ENCODE measurements at regions not wholly inside any gene's neighbourhood (a gene's known extent, or its start where the extent isn't known, plus 50 kb on each side); places are given as distances from the start of the nearest gene placed in this dataset.

- no peak for TF ChIP-seq CTCF (conservative IDR thresholded peaks at IDR 0.05; ENCODE audit: low read length)
- DNase-seq (ENCODE audit: low read depth): no peak
- H3K4me3 ChIP-seq (ENCODE audit: low read length): no peak overlapping the region
Observed at GRCh38 chr4:124401606-124402005, 310.9 kb downstream of the ANKRD50 start.

- no peak overlapping the region for H3K4me3 ChIP-seq (ENCODE audit: low read length)
- DNase-seq (ENCODE audit: low read depth): peak; percentile 22
- TF ChIP-seq CTCF (conservative IDR thresholded peaks at IDR 0.05; ENCODE audit: low read length): no peak
Observed at GRCh38 chr4:124409044-124409443, 303.5 kb downstream of the ANKRD50 start.

GRCh38 chr4:124414276-124415040 lies 298.1 kb downstream of the ANKRD50 start:
- TF ChIP-seq CTCF (conservative IDR thresholded peaks at IDR 0.05; ENCODE audit: low read length): no peak
- H3K4me3 ChIP-seq (ENCODE audit: low read length): no peak overlapping the region
- DNase-seq (ENCODE audit: low read depth): no peak

- no peak for TF ChIP-seq CTCF (conservative IDR thresholded peaks at IDR 0.05; ENCODE audit: low read length)
- peak; percentile 8 for DNase-seq (ENCODE audit: low read depth)
Observed at GRCh38 chr4:124415146-124415545, 297.4 kb downstream of the ANKRD50 start.

GRCh38 chr4:124417371-124417770 lies 295.2 kb downstream of the ANKRD50 start:
- TF ChIP-seq CTCF (conservative IDR thresholded peaks at IDR 0.05; ENCODE audit: low read length): no peak
- DNase-seq (ENCODE audit: low read depth): no peak
- no peak overlapping the region for H3K4me3 ChIP-seq (ENCODE audit: low read length)

More at GRCh38 chr4:124415146-124415545, 297.4 kb downstream of the ANKRD50 start:
- H3K4me3 ChIP-seq (ENCODE audit: low read length): no peak overlapping the region

- no peak overlapping the region for H3K4me3 ChIP-seq (ENCODE audit: low read length)
- TF ChIP-seq CTCF (conservative IDR thresholded peaks at IDR 0.05; ENCODE audit: low read length): no peak
- DNase-seq (ENCODE audit: low read depth): no peak
Observed at GRCh38 chr4:124420166-124420695, 292.3 kb downstream of the ANKRD50 start.

GRCh38 chr4:124423160-124423559 lies 289.4 kb downstream of the ANKRD50 start:
- TF ChIP-seq CTCF (conservative IDR thresholded peaks at IDR 0.05; ENCODE audit: low read length): no peak
- no peak for DNase-seq (ENCODE audit: low read depth)
- H3K4me3 ChIP-seq (ENCODE audit: low read length): no peak overlapping the region
